Endothelial cell of umbilical vein (primary cell): ENCODE measurements at regions not wholly inside any gene's neighbourhood (a gene's known extent, or its start where the extent isn't known, plus 50 kb on each side); places are given as distances from the start of the nearest gene placed in this dataset.

Experiments
- BruUV-seq: library from RNA; stranded (reverse); fragments of 400-500 nt; replicated peaks from 2 replicates; lab custom pipeline; 2021; lab: Mats Ljungman, UMichigan
- CTCF ChIA-PET: fragments of 300-600, 350-600 bp; sonication (Branson Sonifier 250); formaldehyde crosslinking; loops from one replicate; lab custom pipeline; 2021; ENCODE audit warnings: antibody characterized with exemption, inconsistent platforms; lab: Charles Lee
- POLR2A ChIA-PET: fragments of 300-600, 350-600 bp; sonication (Branson Sonifier 250); formaldehyde crosslinking; loops from one replicate; lab custom pipeline; 2021; ENCODE audit warnings: antibody characterized with exemption, inconsistent platforms; lab: Charles Lee
- DNase-seq: peaks from one replicate; pipeline ENCODE4 v3.0.0-alpha.2; 2011; ENCODE audit warnings: low read depth, low spot score
- FAIRE-seq: peaks from 2 replicates; lab custom pipeline; 2011; peaks lifted over from hg19 to GRCh38; lab: Jason Lieb, UNC
- H2AFZ ChIP-seq: 2 replicates; pipeline ENCODE4 v1.6.0; 2012; ENCODE audit warnings: low read depth, low read length, control low read depth, inconsistent platforms
- H3K27ac ChIP-seq: 2 replicates; pipeline ENCODE4 v1.5.1; 2011; ENCODE audit warnings: low read depth, mild to moderate bottlenecking, control low read depth, low read length, moderate library complexity; ENCODE audit not compliant: insufficient read depth
- H3K27me3 ChIP-seq, 2 experiments: 2 replicates each; pipeline versions ENCODE4 v1.6.0 to v1.6.1; 2011; ENCODE audit warnings: low read length in 2 of 2, mixed read lengths in 1 of 2; ENCODE audit not compliant: control insufficient read depth in 2 of 2, insufficient read depth in 2 of 2
- H3K36me3 ChIP-seq, 2 experiments: 2 replicates in 1 of 2; 3 replicates in 1 of 2; pipeline ENCODE4 v1.5.1; 2011; ENCODE audit warnings: low read length in 2 of 2, mild to moderate bottlenecking in 1 of 2, moderate library complexity in 1 of 2; ENCODE audit not compliant: control insufficient read depth in 2 of 2, insufficient read depth in 2 of 2; ENCODE audit errors: extremely low read depth in 1 of 2
- H3K4me1 ChIP-seq: 3 replicates; pipeline ENCODE4 v1.5.1; 2011; ENCODE audit warnings: mild to moderate bottlenecking, low read length; ENCODE audit not compliant: control insufficient read depth, insufficient read depth; ENCODE audit errors: extremely low read depth
- H3K4me2 ChIP-seq: 2 replicates; pipeline ENCODE4 v1.6.1; 2011; ENCODE audit warnings: low read length, control low read depth, mixed read lengths; ENCODE audit not compliant: insufficient read depth
- H3K4me3 ChIP-seq, 3 experiments: fragments of 200-600 bp in 1 of 3; sonication (generic), shearing (Covaris generic) in 1 of 3; replicated peaks in 1 of 3; 2 replicates each; pipeline ENCODE4 v1.5.1; 2011 to 2016; ENCODE audit warnings: control low read depth in 3 of 3, low read length in 3 of 3, mild to moderate bottlenecking in 2 of 3, inconsistent platforms in 1 of 3, low read depth in 1 of 3, moderate library complexity in 1 of 3; ENCODE audit not compliant: insufficient read depth in 1 of 3
- H3K79me2 ChIP-seq: 2 replicates; pipeline ENCODE4 v1.6.0; 2012; ENCODE audit warnings: low read length, inconsistent platforms; ENCODE audit not compliant: control insufficient read depth, insufficient read depth
- H3K9ac ChIP-seq: replicated peaks from 2 replicates; pipeline ENCODE3; 2011; ENCODE audit warnings: low read length, control low read depth; ENCODE audit not compliant: insufficient read depth; ENCODE audit errors: extremely low read depth
- H3K9me1 ChIP-seq: replicated peaks from 3 replicates; pipeline ENCODE4 v1.6.0; 2011; ENCODE audit warnings: mild to moderate bottlenecking, low read length; ENCODE audit not compliant: control insufficient read depth, insufficient read depth; ENCODE audit errors: extremely low read depth
- H3K9me3 ChIP-seq: replicated peaks from 2 replicates; pipeline ENCODE4 v1.5.1; 2012; ENCODE audit warnings: low read length, inconsistent platforms; ENCODE audit not compliant: control insufficient read depth, insufficient read depth
- H4K20me1 ChIP-seq: replicated peaks from 2 replicates; pipeline ENCODE3; 2011; ENCODE audit warnings: mild to moderate bottlenecking, low read length; ENCODE audit not compliant: control insufficient read depth, insufficient read depth; ENCODE audit errors: extremely low read depth
- CTCF ChIP-seq, 2 donors: IDR thresholded peaks; 1 replicate in 1 of 2; 2 replicates in 1 of 2; pipeline ENCODE4 v1.5.1; 2011; ENCODE audit warnings: low read length in 2 of 2, mild to moderate bottlenecking in 2 of 2, moderate library complexity in 2 of 2, control low read depth in 1 of 2, inconsistent platforms in 1 of 2, low read depth in 1 of 2; ENCODE audit not compliant: insufficient read depth in 1 of 2; ENCODE audit errors: extremely low read depth in 1 of 2
- EZH2 ChIP-seq: IDR thresholded peaks from 2 replicates; pipeline ENCODE4 v1.6.1; 2012; ENCODE audit warnings: borderline replicate concordance, low read depth, mild to moderate bottlenecking, moderate library complexity, low read length, inconsistent platforms; ENCODE audit not compliant: severe bottlenecking
- FOS ChIP-seq: IDR thresholded peaks from 2 replicates; pipeline ENCODE4 v1.6.1; 2011; ENCODE audit warnings: mild to moderate bottlenecking, low read length, moderate library complexity, borderline replicate concordance; ENCODE audit not compliant: insufficient read depth
- GATA2 ChIP-seq: IDR thresholded peaks from 2 replicates; pipeline ENCODE4 v1.7.0; 2011; ENCODE audit warnings: low read depth, mild to moderate bottlenecking, moderate library complexity, mixed read lengths, low read length; ENCODE audit not compliant: insufficient read length, insufficient read depth
- JUN ChIP-seq: IDR thresholded peaks from 2 replicates; pipeline ENCODE4 v1.6.1; 2011; ENCODE audit warnings: borderline replicate concordance, low read depth; ENCODE audit not compliant: insufficient read length, insufficient read depth
- MAX ChIP-seq: IDR thresholded peaks from 2 replicates; pipeline ENCODE4 v1.6.1; 2011; ENCODE audit not compliant: insufficient read depth, insufficient read length
- MYC ChIP-seq: IDR thresholded peaks from one replicate; pipeline ENCODE4 v1.6.1; 2011; ENCODE audit warnings: mild to moderate bottlenecking, low read depth, low read length
- POLR2A ChIP-seq: IDR thresholded peaks from 2 replicates; pipeline ENCODE4 v1.6.1; 2012; ENCODE audit warnings: low read depth, mild to moderate bottlenecking, control low read depth, low read length
- dilution Hi-C: fragments of 300-500 bp; cut with MboI; formaldehyde crosslinking; loops from one replicate; pipeline ENCODE4 v1.15.0; 2019; ENCODE audit warnings: low sequenced_read_pairs; ENCODE audit not compliant: extremely low pct_ligation_motif_present
- intact Hi-C: fragments of 100-400 bp; cut with micrococcal nuclease; formaldehyde crosslinking; loops from one replicate; pipeline ENCODE4 v1.10.0; 2022

GRCh38 chr11:115625502-115625901 lies 121.3 kb upstream of the CADM1 start:
- CTCF ChIA-PET: no interaction called here

More at GRCh38 chr11:115625502-115625901, 121.3 kb upstream of the CADM1 start:
- H3K9me3 ChIP-seq: no peaks in the 10 kb centered on the region
- H3K9ac ChIP-seq: no peak overlapping the region
- H3K27ac ChIP-seq: no peak overlapping the region
- no peaks in the 10 kb centered on the region for H3K4me1 ChIP-seq
- dilution Hi-C loops: no loop called here
- TF ChIP-seq JUN: no peak
- TF ChIP-seq FOS: no peak
- TF ChIP-seq POLR2A: no peak
- no peak for TF ChIP-seq MAX
- TF ChIP-seq CTCF (IDR thresholded peaks at IDR 0.05; ENCODE audit: extremely low read depth in 1 of 2, insufficient read depth in 1 of 2, low read depth in 1 of 2, low read length in 2 of 2): no peak
- no peak for TF ChIP-seq GATA2
- TF ChIP-seq MYC: no peak
- no peak for TF ChIP-seq EZH2
- no peak overlapping the region for H3K4me3 ChIP-seq
- POLR2A ChIA-PET: no interaction called here
- H3K36me3 ChIP-seq: no peaks in the 10 kb centered on the region
- no TSS peak for BruUV-seq
- no peak for DNase-seq
- H3K27me3 ChIP-seq: no peaks in the 10 kb centered on the region
- no peaks in the 10 kb centered on the region for H3K9me1 ChIP-seq
- intact Hi-C loops: no loop called here
- H3K79me2 ChIP-seq: no peaks in the 10 kb centered on the region
- no peak for FAIRE-seq
- H3K4me2 ChIP-seq: no peak overlapping the region
- no peak overlapping the region for H2AFZ ChIP-seq
- no peaks in the 10 kb centered on the region for H4K20me1 ChIP-seq
